CD4-positive, alpha-beta T cell treated with Interferon alpha-2 for 1 hour (primary cell): ENCODE measurements at regions not wholly inside any gene's neighbourhood (a gene's known extent, or its start where the extent isn't known, plus 50 kb on each side); places are given as distances from the start of the nearest gene placed in this dataset.
"Not testable (repeated sequence)": the region's sequence is repeated elsewhere in the genome, so short reads cannot be mapped to it uniquely, and the experiment has no call there.

ENCODE experiments used
- DNase-seq, 2 donors: peaks; one replicate each; pipeline ENCODE4 v3.0.0-alpha.2; 2020 to 2022

DNA sequence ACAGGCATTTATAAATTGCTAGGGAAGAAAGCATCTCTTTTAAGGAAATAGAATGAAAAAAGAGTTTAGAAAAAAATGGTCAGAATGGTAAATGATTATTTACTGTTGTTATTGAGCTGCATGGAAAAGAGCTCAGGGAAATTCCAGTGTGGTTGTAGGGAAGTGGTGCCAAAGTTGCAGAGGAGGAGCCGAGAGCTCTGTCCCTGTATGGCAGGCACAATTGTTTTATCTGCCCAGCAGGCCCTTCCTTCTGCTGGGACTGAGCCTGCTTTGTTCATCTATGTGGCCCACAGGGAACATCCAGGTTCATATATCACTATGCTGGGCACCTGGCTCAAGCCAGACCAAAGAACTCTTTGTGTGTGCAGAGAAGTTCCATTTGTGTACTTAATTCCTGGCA is 80.8 kb upstream of the AGAP1 start:
- DNase-seq: no peak

DNA sequence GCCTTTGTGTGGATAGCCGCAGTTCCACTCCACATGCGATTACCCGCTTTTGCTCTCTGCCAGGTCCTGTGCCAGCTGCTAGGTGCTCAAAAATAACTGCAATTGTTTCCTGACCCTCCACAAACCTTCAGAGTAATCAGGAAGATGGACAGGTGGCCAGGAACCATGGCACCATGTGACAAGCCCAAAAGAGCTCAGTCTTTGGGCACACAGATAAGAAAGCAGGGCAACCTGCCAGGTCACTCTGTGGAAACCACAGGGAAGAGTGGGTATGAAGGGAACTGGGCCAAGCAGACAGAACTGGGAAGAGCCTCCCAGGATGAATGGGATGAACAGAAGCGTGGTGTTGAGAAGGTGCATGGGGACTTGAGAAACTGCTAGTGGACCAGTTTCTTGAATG is 79.4 kb upstream of the AGAP1 start:
- DNase-seq: no peak

GRCh38 chr2:235416858-235417499 is 76.9 kb upstream of the AGAP1 start:
- no peak for DNase-seq

GRCh38 chr2:235418918-235419317 is 74.9 kb upstream of the AGAP1 start:
- DNase-seq: no peak

GRCh38 chr2:235419996-235420395 is 73.8 kb upstream of the AGAP1 start:
- no peak for DNase-seq

DNA sequence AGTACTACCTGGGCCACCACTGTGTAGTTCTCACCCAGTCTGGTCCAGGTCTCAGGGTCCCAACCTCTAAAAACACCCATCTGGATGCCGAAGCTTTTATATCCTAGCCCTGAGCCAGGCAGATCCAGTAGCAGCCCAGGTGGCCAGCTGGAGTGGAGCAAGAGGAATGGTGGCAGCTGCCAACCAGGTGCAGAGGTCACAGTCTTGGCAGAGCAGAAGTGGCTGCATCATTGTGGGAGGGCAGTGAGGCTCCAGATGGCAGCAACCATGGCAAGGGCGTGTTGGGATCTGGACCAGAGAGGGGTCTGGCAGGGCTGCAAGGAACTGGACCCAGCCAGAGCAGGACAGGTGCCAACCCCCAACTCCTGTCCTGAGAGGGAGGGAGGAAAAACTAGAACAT is 72.2 kb upstream of the AGAP1 start:
- DNase-seq: no peak

DNA sequence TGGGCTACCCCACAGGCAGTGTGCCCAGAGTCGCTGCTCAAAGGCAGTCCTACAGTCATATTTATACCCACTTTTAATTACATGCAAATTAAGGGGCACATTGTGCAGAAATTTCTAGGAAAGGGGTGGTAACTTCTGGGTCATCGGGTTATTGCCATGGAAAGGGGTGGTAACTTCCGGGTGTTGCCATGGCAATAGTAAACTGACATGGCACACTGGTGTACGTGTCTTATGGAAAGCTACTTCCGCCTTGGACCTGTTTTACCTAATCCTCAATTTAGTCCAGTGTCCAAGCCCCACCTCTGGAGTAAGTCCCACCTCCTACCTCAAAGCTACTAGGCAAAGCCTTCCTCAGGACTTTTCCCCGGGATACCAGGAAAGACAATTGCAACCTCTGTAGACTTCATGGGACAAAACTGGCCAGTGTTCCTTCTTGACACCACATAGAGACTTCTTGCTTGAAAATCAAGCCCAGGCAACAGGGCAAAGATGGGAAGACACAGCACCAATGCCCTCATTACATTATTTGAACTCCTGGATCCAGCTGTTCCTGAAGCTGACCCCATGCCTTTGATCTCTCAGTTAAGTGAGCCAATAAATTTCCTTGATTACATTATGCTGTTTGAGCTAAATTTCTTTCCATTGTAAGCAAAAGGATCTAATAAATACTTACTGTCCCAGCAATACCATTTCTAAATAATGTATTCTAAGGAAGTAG is 63.3 kb upstream of the AGAP1 start:
- no peak for DNase-seq

- no peak for DNase-seq
These were observed 60.9 kb upstream of the AGAP1 start for GRCh38 chr2:235432741-235433520.

- no peak for DNase-seq
These were observed 60.0 kb upstream of the AGAP1 start for GRCh38 chr2:235433860-235434259.

DNA sequence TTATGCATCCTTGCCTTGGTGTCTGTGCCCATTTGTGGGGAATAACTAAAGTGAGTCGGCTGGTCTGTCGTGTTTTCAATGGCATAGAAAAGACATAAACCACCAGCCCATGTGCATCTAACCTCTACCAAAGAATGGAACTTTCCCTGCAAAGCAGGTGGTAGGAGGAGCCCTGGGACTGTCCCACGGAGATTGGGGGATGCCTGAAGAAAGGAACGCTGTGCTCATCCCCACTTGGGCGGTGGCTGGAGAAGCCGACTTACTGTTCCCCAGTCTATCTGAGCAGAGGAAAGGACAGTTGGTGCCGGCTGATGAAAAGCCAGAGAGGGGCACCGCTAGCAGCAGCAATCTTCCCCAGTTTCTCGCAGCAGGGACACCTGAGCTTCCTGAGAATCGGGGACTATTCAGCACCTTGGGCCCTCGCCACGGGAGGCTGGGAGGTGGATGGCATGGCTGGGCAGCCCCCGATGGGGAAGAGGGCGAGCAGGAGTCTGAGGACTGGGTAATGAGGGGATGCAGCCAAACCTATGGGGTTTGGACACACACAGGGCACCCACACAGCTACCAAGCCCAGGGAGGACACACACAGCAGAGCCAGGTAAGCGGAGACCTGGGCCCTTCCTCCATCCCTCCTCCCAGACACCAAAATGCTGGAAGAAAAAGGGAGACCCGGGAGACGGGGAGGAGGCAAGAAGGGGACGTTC is 53.7 kb upstream of the AGAP1 start:
- DNase-seq: no peak

DNA sequence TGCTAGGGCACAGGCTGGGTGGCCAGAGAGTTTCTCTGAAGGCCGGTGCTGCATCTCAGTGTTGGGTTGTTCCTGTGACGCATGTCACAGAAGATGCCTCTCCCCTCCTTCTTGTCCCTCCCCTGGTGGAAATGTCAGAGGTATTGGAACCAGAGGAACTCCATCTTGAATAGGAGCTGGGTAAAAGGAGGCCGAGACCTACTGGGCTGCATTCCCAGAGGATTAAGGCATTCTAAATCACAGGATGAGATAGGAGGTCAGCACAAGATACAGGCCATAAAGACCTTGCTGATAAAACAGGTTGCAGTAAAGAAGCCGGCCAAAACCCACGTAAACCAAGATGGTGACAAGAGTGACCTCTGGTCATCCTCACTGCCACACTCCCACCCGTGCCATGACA is 50.3 kb upstream of the AGAP1 start:
- not testable (repeated sequence) for DNase-seq
